ENCODE measurements at regions not wholly inside any gene's neighbourhood (a gene's known extent, or its start where the extent isn't known, plus 50 kb on each side); places are given as distances from the start of the nearest gene placed in this dataset.

GRCh38 chr2:48824116-48824515 lies 68.6 kb upstream of the LHCGR start:
- Histone ChIP-seq H3K4me1 (no peaks in the 10 kb centered on the region), H3K27ac (no peak overlapping the region), H3K27me3 (no peaks in the 10 kb centered on the region), H3K9me3 (no peaks in the 10 kb centered on the region), H3K36me3 (no peaks in the 10 kb centered on the region), H3K4me3 (no peak overlapping the region)
- in situ Hi-C loops (cut with MboI; ENCODE audit: low sequenced_read_pairs in 4 of 4) (no loop called here), intact Hi-C loops (cut with DNase I; ENCODE audit: low total_unique reads) (no loop called here)
- TF ChIP-seq CTCF (IDR thresholded peaks at IDR 0.05 in 4 of 5, conservative IDR thresholded peaks at IDR 0.05 in 1 of 5) = no peak
- no peak for TF ChIP-seq POLR2A (IDR thresholded peaks at IDR 0.05)
- DNase-seq = no peak
- no peak for ATAC-seq

- in situ Hi-C loops (cut with MboI; ENCODE audit: low sequenced_read_pairs in 4 of 4) (no loop called here), intact Hi-C loops (cut with DNase I; ENCODE audit: low total_unique reads) (no loop called here)
- no peak for ATAC-seq
- no peak overlapping the region for H3K4me3 ChIP-seq
- no peak for TF ChIP-seq POLR2A (IDR thresholded peaks at IDR 0.05)
- no peaks in the 10 kb centered on the region for H3K9me3 ChIP-seq
- H3K36me3 ChIP-seq = no peaks in the 10 kb centered on the region
- no peaks in the 10 kb centered on the region for H3K27me3 ChIP-seq
- no peak for DNase-seq
- no peaks in the 10 kb centered on the region for H3K4me1 ChIP-seq
- H3K27ac ChIP-seq = no peak overlapping the region
Measured at GRCh38 chr2:48819206-48819735, 63.7 kb upstream of the LHCGR start.

- in situ Hi-C loops (cut with MboI; ENCODE audit: low sequenced_read_pairs in 4 of 4) = no loop called here
- Histone ChIP-seq H3K36me3 (no peaks in the 10 kb centered on the region), H3K27me3 (no peaks in the 10 kb centered on the region), H3K4me1 (no peaks in the 10 kb centered on the region), H3K4me3 (no peak overlapping the region), H3K27ac (no peak overlapping the region), H3K9me3 (no peaks in the 10 kb centered on the region)
- no peak for ATAC-seq
- intact Hi-C loops (cut with DNase I; ENCODE audit: low total_unique reads) = no loop called here
- TF ChIP-seq CTCF (IDR thresholded peaks at IDR 0.05 in 4 of 5, conservative IDR thresholded peaks at IDR 0.05 in 1 of 5) = no peak
- no peak for TF ChIP-seq POLR2A (IDR thresholded peaks at IDR 0.05)
- DNase-seq = no peak
Measured at GRCh38 chr2:48817355-48817754, 61.8 kb upstream of the LHCGR start.

- no peak for DNase-seq
- Histone ChIP-seq H3K4me1 (no peaks in the 10 kb centered on the region), H3K9me3 (no peaks in the 10 kb centered on the region), H3K27ac (no peak overlapping the region), H3K4me3 (no peak overlapping the region), H3K27me3 (no peaks in the 10 kb centered on the region), H3K36me3 (no peaks in the 10 kb centered on the region)
- intact Hi-C loops (cut with DNase I; ENCODE audit: low total_unique reads) (no loop called here), in situ Hi-C loops (cut with MboI; ENCODE audit: low sequenced_read_pairs in 4 of 4) (no loop called here)
- no peak for TF ChIP-seq CTCF (IDR thresholded peaks at IDR 0.05 in 4 of 5, conservative IDR thresholded peaks at IDR 0.05 in 1 of 5)
- TF ChIP-seq POLR2A (IDR thresholded peaks at IDR 0.05) = no peak
- ATAC-seq = no peak
Measured at GRCh38 chr2:48812416-48812815, 56.9 kb upstream of the LHCGR start.

GRCh38 chr2:48808311-48808710 lies 52.8 kb upstream of the LHCGR start:
- Histone ChIP-seq H3K4me1 (no peaks in the 10 kb centered on the region), H3K9me3 (no peaks in the 10 kb centered on the region), H3K4me3 (no peak overlapping the region), H3K27me3 (no peaks in the 10 kb centered on the region), H3K36me3 (no peaks in the 10 kb centered on the region), H3K27ac (no peak overlapping the region)
- intact Hi-C loops (cut with DNase I; ENCODE audit: low total_unique reads) = no loop called here
- in situ Hi-C loops (cut with MboI; ENCODE audit: low sequenced_read_pairs in 4 of 4) = no loop called here
- no peak for ATAC-seq
- no peak for DNase-seq
- no peak for TF ChIP-seq POLR2A (IDR thresholded peaks at IDR 0.05)
- no peak for TF ChIP-seq CTCF (IDR thresholded peaks at IDR 0.05 in 4 of 5, conservative IDR thresholded peaks at IDR 0.05 in 1 of 5)

Data from gastrocnemius medialis (tissue), 4 donors.